Kidney (tissue), 13 donors: ENCODE measurements at regions not wholly inside any gene's neighbourhood (a gene's known extent, or its start where the extent isn't known, plus 50 kb on each side); places are given as distances from the start of the nearest gene placed in this dataset.

Source experiments
- DNase-seq, 5 donors: peaks; one replicate each; pipeline ENCODE4 v3.0.0-alpha.2; 2013 to 2020
- FAIRE-seq: peaks from 2 replicates; lab custom pipeline; 2012; peaks lifted over from hg19 to GRCh38; lab: Jason Lieb, UNC
- H3K27ac ChIP-seq, 2 donors: one replicate each; pipeline ENCODE4 v1.7.0; 2013; ENCODE audit warnings: low read depth in 2 of 2, low read length in 2 of 2, inconsistent platforms in 1 of 2
- H3K27me3 ChIP-seq: one replicate; pipeline ENCODE4 v1.7.1; 2013; ENCODE audit warnings: low read length, inconsistent platforms; ENCODE audit not compliant: control insufficient read depth, insufficient read depth
- H3K36me3 ChIP-seq, 3 donors: one replicate each; pipeline versions ENCODE4 v1.7.0 to v1.7.1; 2013; ENCODE audit warnings: low read length in 3 of 3, control low read depth in 1 of 3, inconsistent platforms in 1 of 3; ENCODE audit not compliant: insufficient read depth in 3 of 3, control insufficient read depth in 2 of 3
- H3K4me1 ChIP-seq, 3 donors: one replicate each; pipeline versions ENCODE4 v1.7.0 to v1.7.1; 2013; ENCODE audit warnings: low read length in 3 of 3, inconsistent platforms in 1 of 3, low read depth in 1 of 3; ENCODE audit not compliant: control insufficient read depth in 2 of 3, insufficient read depth in 2 of 3
- H3K4me3 ChIP-seq, 3 donors: one replicate each; pipeline versions ENCODE4 v1.7.0 to v1.8.1; 2013; ENCODE audit warnings: low read length in 3 of 3, control low read depth in 1 of 3, inconsistent platforms in 1 of 3
- H3K9ac ChIP-seq, 3 donors: one replicate each; pipeline versions ENCODE4 v1.7.0 to v1.7.1; 2013; ENCODE audit warnings: low read length in 3 of 3, control low read depth in 1 of 3, inconsistent platforms in 1 of 3
- H3K9me3 ChIP-seq, 3 donors: one replicate each; pipeline versions ENCODE4 v1.7.0 to v1.7.1; 2013; ENCODE audit warnings: low read length in 3 of 3, control low read depth in 1 of 3, inconsistent platforms in 1 of 3; ENCODE audit not compliant: control insufficient read depth in 2 of 3, insufficient read depth in 1 of 3
- intact Hi-C: fragments of 100-400 bp; cut with DNase I; formaldehyde crosslinking; loops from one replicate; pipeline ENCODE4 v1.11.1; 2022
- TF ChIP-seq, protein P1 (sequence below): IDR thresholded peaks from 3 replicates; pipeline ENCODE4 v1.5.1; 2012; ENCODE audit warnings: mild to moderate bottlenecking, moderate library complexity, borderline replicate concordance; ENCODE audit not compliant: insufficient read depth; ENCODE audit errors: extremely low read depth
- donor health status: control.
- donor health status: control.
- donor health status: control.
- donor health status: control.
- donor health status: control.
- donor health status: DM: yes; HTN: yes; CAD: no.
- donor health status: Normal renal cell carcinoma (clear cell type).

DNA sequence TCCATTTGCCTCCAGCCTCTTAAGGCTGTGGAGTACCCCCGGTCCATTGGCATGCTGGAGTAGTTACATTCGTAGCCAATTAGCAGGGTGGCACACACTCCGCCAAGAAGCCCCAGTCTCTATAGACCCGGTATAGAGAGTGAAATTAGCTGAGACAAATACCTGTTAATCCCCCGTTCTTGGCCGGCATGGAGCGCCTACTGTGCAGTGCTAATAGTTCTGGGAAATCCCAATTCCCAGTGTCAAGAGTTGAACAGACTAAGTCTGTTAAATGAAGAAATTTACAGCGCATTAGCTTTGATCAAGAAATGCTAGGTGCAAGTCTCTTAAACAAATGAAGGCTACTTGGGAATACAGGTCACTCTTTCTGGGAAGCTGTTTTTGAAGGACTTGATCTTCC is 127.8 kb upstream of the ARX start:
- FAIRE-seq (no peak), DNase-seq (peak in 1 of 5 donors; percentile 8)
- no peak overlapping the region for H3K27ac ChIP-seq
- H3K4me3 ChIP-seq: no peak overlapping the region
- no peaks in the 10 kb centered on the region for H3K4me1 ChIP-seq
- intact Hi-C loops: no loop called here
- TF ChIP-seq, protein P1, sequence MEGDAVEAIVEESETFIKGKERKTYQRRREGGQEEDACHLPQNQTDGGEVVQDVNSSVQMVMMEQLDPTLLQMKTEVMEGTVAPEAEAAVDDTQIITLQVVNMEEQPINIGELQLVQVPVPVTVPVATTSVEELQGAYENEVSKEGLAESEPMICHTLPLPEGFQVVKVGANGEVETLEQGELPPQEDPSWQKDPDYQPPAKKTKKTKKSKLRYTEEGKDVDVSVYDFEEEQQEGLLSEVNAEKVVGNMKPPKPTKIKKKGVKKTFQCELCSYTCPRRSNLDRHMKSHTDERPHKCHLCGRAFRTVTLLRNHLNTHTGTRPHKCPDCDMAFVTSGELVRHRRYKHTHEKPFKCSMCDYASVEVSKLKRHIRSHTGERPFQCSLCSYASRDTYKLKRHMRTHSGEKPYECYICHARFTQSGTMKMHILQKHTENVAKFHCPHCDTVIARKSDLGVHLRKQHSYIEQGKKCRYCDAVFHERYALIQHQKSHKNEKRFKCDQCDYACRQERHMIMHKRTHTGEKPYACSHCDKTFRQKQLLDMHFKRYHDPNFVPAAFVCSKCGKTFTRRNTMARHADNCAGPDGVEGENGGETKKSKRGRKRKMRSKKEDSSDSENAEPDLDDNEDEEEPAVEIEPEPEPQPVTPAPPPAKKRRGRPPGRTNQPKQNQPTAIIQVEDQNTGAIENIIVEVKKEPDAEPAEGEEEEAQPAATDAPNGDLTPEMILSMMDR: no peak
- no peak overlapping the region for H3K9ac ChIP-seq
- H3K36me3 ChIP-seq: no peaks in the 10 kb centered on the region
- no peaks in the 10 kb centered on the region for H3K9me3 ChIP-seq
- H3K27me3 ChIP-seq: no peaks in the 10 kb centered on the region

DNA sequence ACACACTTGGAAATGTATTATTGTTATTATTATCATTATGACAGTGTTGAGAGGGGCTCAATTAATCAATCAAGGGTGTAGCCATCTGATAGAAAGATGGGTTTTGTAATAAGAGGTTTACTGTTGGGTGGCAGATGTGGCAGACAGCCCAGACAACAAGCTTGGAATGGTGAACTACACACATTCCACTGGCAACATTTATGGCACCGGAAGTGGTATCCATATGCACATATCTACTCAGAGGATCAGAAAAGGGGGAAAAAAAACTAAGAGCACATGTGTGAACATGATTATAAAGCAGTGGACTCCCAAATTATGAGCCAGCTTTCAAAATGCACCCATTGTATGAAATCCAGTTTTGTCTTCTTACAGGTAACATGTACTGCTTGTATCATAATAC is 125.9 kb upstream of the ARX start:
- no peak overlapping the region for H3K27ac ChIP-seq
- no peaks in the 10 kb centered on the region for H3K36me3 ChIP-seq
- H3K9ac ChIP-seq: no peak overlapping the region
- FAIRE-seq (no peak), DNase-seq (no peak)
- no peaks in the 10 kb centered on the region for H3K4me1 ChIP-seq
- intact Hi-C loops: no loop called here
- TF ChIP-seq, protein P1: no peak
- no peaks in the 10 kb centered on the region for H3K9me3 ChIP-seq
- H3K4me3 ChIP-seq: no peak overlapping the region
- H3K27me3 ChIP-seq: no peaks in the 10 kb centered on the region

DNA sequence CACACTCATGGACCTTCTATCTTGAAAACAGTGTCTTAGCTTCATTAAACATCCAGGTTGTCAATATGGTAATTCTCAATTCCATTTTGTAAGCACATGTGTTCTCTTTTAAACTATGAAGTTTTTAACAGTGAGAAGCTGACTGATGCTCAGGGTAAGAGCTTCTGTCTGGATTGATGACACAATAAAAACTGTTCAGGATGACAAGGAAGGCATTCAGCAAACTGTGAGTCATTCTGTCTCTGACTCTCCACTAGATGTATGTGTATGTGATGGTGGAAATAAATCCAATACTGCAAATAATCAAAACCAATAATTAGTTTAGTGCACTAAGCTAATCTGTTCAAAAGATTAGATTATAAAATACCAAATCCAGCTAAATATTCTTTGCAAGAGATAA is 115.3 kb upstream of the ARX start:
- intact Hi-C loops: no loop called here
- H3K9me3 ChIP-seq: no peaks in the 10 kb centered on the region
- H3K4me1 ChIP-seq: no peaks in the 10 kb centered on the region
- DNase-seq (no peak), FAIRE-seq (no peak)
- no peaks in the 10 kb centered on the region for H3K36me3 ChIP-seq
- H3K27ac ChIP-seq: no peak overlapping the region
- TF ChIP-seq, protein P1: no peak
- peaks cover 2% of the 10 kb centered on the region for H3K27me3 ChIP-seq
- no peak overlapping the region for H3K4me3 ChIP-seq
- no peak overlapping the region for H3K9ac ChIP-seq

DNA sequence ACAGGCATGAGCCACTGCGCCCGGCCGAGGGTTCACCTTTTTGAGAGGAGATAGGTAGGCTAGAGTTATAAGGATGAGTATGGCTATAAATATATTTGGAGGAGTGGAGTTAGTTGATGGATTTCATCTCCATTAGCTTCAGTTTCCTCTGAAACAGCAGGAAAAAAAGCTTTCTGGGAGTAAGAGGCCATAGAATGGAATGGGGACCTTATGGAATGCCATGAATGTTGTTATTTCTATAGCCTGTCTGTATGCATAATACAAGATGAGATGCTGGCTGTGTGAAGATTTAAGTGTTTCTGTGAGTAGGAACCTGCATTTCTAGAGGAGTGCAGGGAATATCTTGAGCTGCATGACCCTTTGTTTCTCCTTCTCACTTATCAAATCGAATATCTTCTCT is 114.9 kb upstream of the ARX start:
- TF ChIP-seq, protein P1: no peak
- H3K9ac ChIP-seq: no peak overlapping the region
- H3K27me3 ChIP-seq: peaks cover 2% of the 10 kb centered on the region
- no peaks in the 10 kb centered on the region for H3K4me1 ChIP-seq
- no peaks in the 10 kb centered on the region for H3K9me3 ChIP-seq
- no peak overlapping the region for H3K27ac ChIP-seq
- intact Hi-C loops: no loop called here
- FAIRE-seq (no peak), DNase-seq (no peak)
- H3K4me3 ChIP-seq: no peak overlapping the region
- H3K36me3 ChIP-seq: no peaks in the 10 kb centered on the region
